ENCODE measurements at regions not wholly inside any gene's neighbourhood (a gene's known extent, or its start where the extent isn't known, plus 50 kb on each side); places are given as distances from the start of the nearest gene placed in this dataset.
A peak's percentile ranks its signal among the peaks of the same experiment; 100 is the strongest.

- DNase-seq (ENCODE audit: low spot score) = no peak
These were observed 112.6 kb downstream of the CDC5L start for GRCh38 chr6:44500074-44500473.

DNA sequence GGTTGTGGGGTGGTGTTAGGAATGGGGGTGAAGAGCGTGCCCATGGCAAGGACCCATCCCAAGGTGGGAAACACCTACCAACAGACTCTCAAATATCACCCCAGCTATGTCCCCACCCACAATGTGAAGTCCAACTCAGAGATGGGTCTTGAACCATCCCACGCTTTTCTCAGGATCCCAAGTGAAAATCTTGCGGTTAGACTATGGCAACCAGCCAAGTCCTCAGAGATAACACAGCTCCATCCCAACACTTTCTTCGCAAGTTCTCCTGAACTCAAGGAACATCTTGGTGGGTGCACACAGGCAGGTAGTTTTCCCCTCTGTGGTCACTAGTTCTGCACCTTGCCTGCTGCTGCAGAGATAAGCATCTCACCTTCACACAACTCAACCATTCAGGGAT, 116.0 kb downstream of the CDC5L start:
- DNase-seq (ENCODE audit: low spot score) = no peak

DNA sequence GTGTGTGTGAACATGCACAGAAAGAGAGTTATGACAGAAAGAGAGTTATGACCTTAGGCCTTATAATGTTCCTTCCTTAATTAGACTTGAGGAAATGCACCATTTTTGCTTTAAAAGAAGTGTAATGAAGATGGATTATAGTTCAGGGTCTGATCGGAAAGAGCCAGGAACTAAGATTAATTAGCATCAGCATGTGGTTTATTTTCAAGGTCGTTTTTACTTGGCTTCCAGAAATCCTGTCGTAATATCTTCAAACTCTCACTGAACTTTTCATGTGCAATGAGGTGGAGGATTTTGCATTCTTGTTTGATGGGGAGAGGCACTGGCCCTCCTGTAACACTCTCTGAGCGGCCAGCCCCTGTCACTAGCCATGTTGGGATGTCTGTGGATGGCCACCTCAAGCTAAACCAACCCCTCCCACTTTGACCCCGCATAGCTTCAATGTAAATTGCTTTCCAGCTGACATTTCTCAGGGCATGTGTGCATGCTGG, 116.8 kb downstream of the CDC5L start:
- no peak for DNase-seq (ENCODE audit: low spot score)

- no peak for DNase-seq (ENCODE audit: low spot score)
These were observed 118.2 kb downstream of the CDC5L start for GRCh38 chr6:44505751-44506150.

- DNase-seq (ENCODE audit: low spot score) = no peak
These were observed 119.5 kb downstream of the CDC5L start for GRCh38 chr6:44507014-44507413.

DNA sequence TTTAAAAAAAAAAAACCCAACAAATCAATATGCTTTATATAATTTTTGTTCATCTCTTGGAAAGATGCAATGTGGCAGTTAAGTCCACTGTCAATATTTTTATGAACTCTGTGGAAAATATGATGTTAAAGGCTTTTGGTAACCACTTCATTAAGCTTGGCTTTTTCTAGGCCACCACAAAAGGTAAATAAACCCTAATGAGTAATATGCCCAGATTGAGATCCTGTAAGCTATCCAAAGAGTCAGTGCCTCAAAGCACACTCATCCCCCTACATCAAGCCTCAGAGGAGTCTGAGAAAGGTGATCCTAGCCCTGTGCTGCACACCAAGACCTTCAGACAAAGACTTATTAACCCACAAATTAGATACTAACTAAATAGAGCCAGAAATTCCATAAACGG, 121.1 kb downstream of the CDC5L start:
- DNase-seq (ENCODE audit: low spot score) = no peak

DNA sequence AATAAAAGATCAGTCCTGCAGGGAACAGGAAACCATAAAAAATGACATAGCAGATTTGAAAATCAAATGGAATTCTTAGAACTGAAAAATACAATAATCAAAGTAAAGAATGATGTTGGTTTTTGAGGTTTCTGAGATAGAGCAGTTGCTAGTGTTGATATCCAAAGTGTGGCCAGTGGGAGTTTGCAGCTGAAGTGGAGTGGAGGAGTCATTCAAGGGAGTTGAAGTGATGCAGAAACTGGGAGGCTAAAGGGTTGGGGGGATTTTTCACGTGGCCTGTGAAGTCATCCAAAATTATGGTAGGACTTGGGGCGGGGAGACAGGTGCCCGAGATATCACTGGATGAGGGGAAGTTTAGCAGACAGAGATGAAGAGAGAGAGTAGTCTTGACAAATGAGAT, 123.6 kb downstream of the CDC5L start:
- DNase-seq (ENCODE audit: low spot score) = no peak

GRCh38 chr6:44512868-44513741, 125.6 kb downstream of the CDC5L start:
- peak; percentile 59 for DNase-seq (ENCODE audit: low spot score)

DNA sequence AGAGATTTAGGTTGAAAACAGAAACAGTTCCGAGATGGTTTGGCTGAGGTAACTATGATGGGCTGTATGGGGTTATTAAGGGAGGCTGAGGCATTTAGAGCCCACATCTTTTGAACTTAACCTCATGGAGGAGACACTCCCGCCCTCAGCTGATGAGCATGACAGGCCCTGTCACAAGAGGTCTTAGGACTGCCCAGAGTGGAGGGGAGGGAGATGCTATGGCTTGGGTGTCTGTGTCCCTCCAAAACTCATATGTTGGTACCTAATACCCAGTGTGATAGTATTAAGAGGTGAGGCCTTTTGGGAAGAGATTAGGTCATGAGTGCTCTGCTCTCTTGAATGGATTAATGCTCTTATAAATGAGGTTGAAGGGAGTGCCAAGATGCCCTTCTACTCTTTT, 126.6 kb downstream of the CDC5L start:
- DNase-seq (ENCODE audit: low spot score) = no peak

DNA sequence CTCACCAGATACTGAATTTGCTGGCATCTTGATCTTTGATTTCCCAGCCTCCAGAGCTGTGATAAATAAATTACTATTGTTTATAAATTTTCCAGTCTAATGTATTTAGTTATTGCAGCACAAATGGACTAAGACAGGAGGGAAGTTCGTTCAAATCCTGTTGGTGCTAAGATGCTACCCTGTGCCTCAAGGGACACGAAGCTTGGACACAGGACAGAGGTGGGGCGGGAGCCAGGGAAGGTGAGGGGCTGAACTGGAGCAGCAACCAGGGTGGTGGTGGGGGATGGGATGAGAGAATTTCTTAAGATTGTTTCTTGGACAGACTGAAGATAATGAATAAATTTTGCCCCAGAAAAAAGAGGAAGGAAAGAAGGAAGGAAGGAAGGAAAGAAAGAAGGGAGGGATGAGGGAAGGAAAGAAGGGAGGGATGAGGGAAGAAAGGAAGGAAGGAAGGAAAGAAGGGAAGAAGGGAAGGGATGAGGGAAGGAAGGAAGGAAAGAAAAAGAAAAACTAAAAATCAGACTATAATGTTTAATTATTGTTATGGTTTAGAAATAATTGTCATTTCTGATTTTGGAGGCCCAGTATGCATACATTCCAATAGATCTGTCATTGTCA, 127.2 kb downstream of the CDC5L start:
- no peak for DNase-seq (ENCODE audit: low spot score)

- DNase-seq (ENCODE audit: low spot score) = no peak
These were observed 135.4 kb downstream of the CDC5L start for GRCh38 chr6:44522871-44523270.

- peak; percentile 75 for DNase-seq (ENCODE audit: low spot score)
These were observed 137.1 kb downstream of the CDC5L start for GRCh38 chr6:44524476-44525227.

DNA sequence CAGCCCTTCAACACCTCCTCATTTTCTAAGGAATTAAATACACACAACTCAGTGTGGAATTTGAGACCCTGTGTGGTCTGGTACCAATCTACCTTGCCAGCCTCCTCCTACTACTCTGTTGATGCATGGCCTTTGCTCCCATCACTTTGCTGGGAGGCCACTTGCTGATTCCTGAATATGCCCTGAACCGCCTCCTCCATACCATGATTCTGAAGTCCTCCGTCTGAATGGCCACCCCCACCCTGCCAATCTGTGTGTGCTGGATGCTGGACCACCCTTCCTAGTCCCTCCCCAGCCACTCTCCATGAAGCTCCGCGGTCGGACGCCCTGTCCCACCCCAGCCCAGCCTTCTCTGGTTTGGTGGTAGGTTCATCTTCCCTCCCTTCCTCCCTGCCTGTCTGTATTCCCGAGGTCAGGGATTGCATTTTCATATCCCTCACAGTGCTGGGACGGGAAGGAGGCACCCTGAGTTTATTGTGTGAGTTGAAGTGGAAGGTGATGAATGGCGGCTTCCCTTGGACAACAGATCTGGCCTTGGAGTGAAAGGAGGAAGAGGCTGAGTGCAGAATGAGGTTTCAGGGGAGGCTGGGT, 138.3 kb downstream of the CDC5L start:
- DNase-seq (ENCODE audit: low spot score) = no peak

- DNase-seq (ENCODE audit: low spot score) = no peak
These were observed 139.7 kb downstream of the CDC5L start for GRCh38 chr6:44527181-44527580.

GRCh38 chr6:44527583-44528369, 140.3 kb downstream of the CDC5L start:
- DNase-seq (ENCODE audit: low spot score) = no peak

- no peak for DNase-seq (ENCODE audit: low spot score)
These were observed 140.8 kb downstream of the CDC5L start for GRCh38 chr6:44528370-44528644.

- no peak for DNase-seq (ENCODE audit: low spot score)
These were observed 141.2 kb downstream of the CDC5L start for GRCh38 chr6:44528716-44529115.

- DNase-seq (ENCODE audit: low spot score) = no peak
These were observed 141.8 kb downstream of the CDC5L start for GRCh38 chr6:44529146-44529905.

DNA sequence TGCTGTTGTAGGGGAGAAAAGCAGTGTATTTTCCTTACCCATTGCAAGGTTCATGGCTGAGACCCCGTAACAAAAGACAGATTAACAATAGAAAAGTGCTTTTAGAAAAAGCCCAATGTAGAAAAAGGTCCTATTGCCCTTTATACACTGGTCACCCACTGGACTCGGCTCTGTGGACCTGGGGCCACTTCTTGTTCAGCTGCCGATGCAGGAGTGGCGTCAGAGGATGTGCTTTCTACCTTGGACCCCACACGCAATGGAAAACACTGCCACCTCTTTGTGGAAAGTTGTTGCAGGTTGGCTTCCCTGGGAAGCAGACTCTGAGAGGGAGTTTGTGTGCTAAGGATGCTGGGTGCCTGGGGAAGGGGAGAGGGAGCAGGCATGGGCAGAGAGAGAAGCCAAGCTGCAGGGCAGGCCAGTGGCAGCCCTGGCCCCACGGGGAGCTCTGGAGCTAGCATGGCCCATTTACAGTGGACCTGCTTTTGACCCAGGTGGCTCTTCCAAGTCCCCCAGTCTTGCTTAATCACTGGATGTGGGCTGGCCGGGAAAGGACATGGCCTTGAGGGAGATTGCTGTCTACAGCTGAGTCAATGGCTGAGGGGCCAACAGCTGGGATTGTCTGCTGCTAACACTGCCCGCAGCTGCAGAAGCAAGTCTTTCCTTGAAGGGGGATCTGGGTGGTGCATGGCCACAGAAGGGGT, 142.9 kb downstream of the CDC5L start:
- DNase-seq (ENCODE audit: low spot score) = no peak

GRCh38 chr6:44530910-44531234, 143.4 kb downstream of the CDC5L start:
- DNase-seq (ENCODE audit: low spot score) = no peak

All from SW480 (cell line).